ENCODE measurements at regions not wholly inside any gene's neighbourhood (a gene's known extent, or its start where the extent isn't known, plus 50 kb on each side); places are given as distances from the start of the nearest gene placed in this dataset.

GRCh38 chr1:29691499-29691898 lies 455.2 kb downstream of the PTPRU start:
- TF ChIP-seq CTCF (optimal IDR thresholded peaks at IDR 0.05 in 1 of 3, IDR thresholded peaks at IDR 0.05 in 1 of 3, conservative IDR thresholded peaks at IDR 0.05 in 1 of 3; ENCODE audit: extremely low read depth in 1 of 3, insufficient read depth in 2 of 3, low read length in 3 of 3) (no peak), EZH2 (IDR thresholded peaks at IDR 0.05; ENCODE audit: low read length) (no peak)

All from keratinocyte (primary cell).